H1 (cell line): ENCODE measurements at regions not wholly inside any gene's neighbourhood (a gene's known extent, or its start where the extent isn't known, plus 50 kb on each side); places are given as distances from the start of the nearest gene placed in this dataset.

ENCODE experiments used
- CTCF ChIA-PET: fragments of 300-600 bp; sonication (Branson Sonifier 250); formaldehyde crosslinking; loops from one replicate; lab custom pipeline; 2021; ENCODE audit not compliant: partially characterized antibody; lab: Charles Lee
- POLR2A ChIA-PET: fragments of 300-600 bp; sonication (Branson Sonifier 250); formaldehyde crosslinking; loops from one replicate; lab custom pipeline; 2021; ENCODE audit warnings: inconsistent platforms; ENCODE audit not compliant: partially characterized antibody; lab: Charles Lee
- DNase-seq, 2 experiments: peaks; one replicate each; pipeline versions ENCODE4 v3.0.0 to v3.0.0-alpha.2; 2010 to 2022; ENCODE audit warnings: low spot score in 2 of 2, low read depth in 1 of 2, mixed read lengths in 1 of 2
- FAIRE-seq: peaks from 2 replicates; lab custom pipeline; 2011; peaks lifted over from hg19 to GRCh38; lab: Jason Lieb, UNC
- H2AFZ ChIP-seq: 2 replicates; pipeline ENCODE4 v1.8.1; 2012; ENCODE audit warnings: low read length, inconsistent platforms
- H2AK5ac ChIP-seq: 2 replicates; pipeline ENCODE4 v1.6.1; 2013; ENCODE audit warnings: low read depth, low read length
- H2BK120ac ChIP-seq: replicated peaks from 2 replicates; pipeline ENCODE3; 2013; ENCODE audit warnings: low read depth, low read length, inconsistent platforms
- H2BK12ac ChIP-seq: 2 replicates; pipeline ENCODE4 v1.6.1; 2013; ENCODE audit warnings: low read depth, low read length
- H2BK15ac ChIP-seq: 2 replicates; pipeline ENCODE4 v1.6.1; 2013; ENCODE audit warnings: low read length
- H2BK20ac ChIP-seq: 2 replicates; pipeline ENCODE4 v1.6.1; 2013; ENCODE audit warnings: low read length
- H2BK5ac ChIP-seq: 2 replicates; pipeline ENCODE4 v1.6.1; 2013; ENCODE audit warnings: low read depth, low read length
- H3K14ac ChIP-seq: 2 replicates; pipeline ENCODE4 v1.6.1; 2013; ENCODE audit warnings: inconsistent platforms; ENCODE audit not compliant: insufficient read length
- H3K18ac ChIP-seq: 2 replicates; pipeline ENCODE4 v1.6.1; 2013; ENCODE audit warnings: low read length; ENCODE audit errors: extremely low read depth
- H3K23ac ChIP-seq: 2 replicates; pipeline ENCODE4 v1.6.1; 2013; ENCODE audit warnings: inconsistent platforms; ENCODE audit not compliant: insufficient read length
- H3K23me2 ChIP-seq: 2 replicates; pipeline ENCODE4 v1.6.1; 2013; ENCODE audit warnings: low read depth, low read length
- H3K27ac ChIP-seq: 2 replicates; pipeline ENCODE4 v1.6.1; 2011; ENCODE audit warnings: low read depth, low read length, inconsistent platforms
- H3K27me3 ChIP-seq, 4 experiments: replicated peaks in 1 of 4; 1 replicate in 1 of 4; 2 replicates in 3 of 4; pipeline versions ENCODE4 v1.6.1 to v1.8.1; 2011 to 2013; ENCODE audit warnings: low read length in 3 of 4, mild to moderate bottlenecking in 3 of 4, inconsistent platforms in 2 of 4, mixed read lengths in 2 of 4, moderate library complexity in 1 of 4; ENCODE audit not compliant: control insufficient read depth in 3 of 4, insufficient read depth in 3 of 4; ENCODE audit errors: extremely low read depth in 1 of 4
- H3K36me3 ChIP-seq, 4 experiments: 2 replicates each; pipeline versions ENCODE4 v1.6.1 to v1.8.1; 2011 to 2013; ENCODE audit warnings: mild to moderate bottlenecking in 4 of 4, low read length in 3 of 4, moderate library complexity in 2 of 4, control low read depth in 1 of 4, inconsistent platforms in 1 of 4; ENCODE audit not compliant: insufficient read depth in 4 of 4, control insufficient read depth in 2 of 4
- H3K4ac ChIP-seq: replicated peaks from 2 replicates; pipeline ENCODE3; 2013; ENCODE audit warnings: low read length, low read depth, mixed read lengths, inconsistent platforms; ENCODE audit not compliant: insufficient read length
- H3K4me1 ChIP-seq, 4 experiments: replicated peaks in 1 of 4; 1 replicate in 1 of 4; 2 replicates in 3 of 4; pipeline versions ENCODE4 v1.6.1 to v1.8.1; 2011 to 2013; ENCODE audit warnings: low read length in 3 of 4, inconsistent platforms in 2 of 4, mixed read lengths in 1 of 4; ENCODE audit not compliant: insufficient read depth in 4 of 4, control insufficient read depth in 3 of 4
- H3K4me2 ChIP-seq, 2 experiments: 2 replicates each; pipeline versions ENCODE4 v1.6.1 to v1.8.1; 2011 to 2013; ENCODE audit warnings: low read depth in 2 of 2, low read length in 2 of 2, control low read depth in 1 of 2, inconsistent platforms in 1 of 2, mild to moderate bottlenecking in 1 of 2; ENCODE audit not compliant: insufficient read depth in 1 of 2
- H3K4me3 ChIP-seq, 4 experiments: fragments of 200-600, 300-600 bp in 1 of 4; sonication (generic), shearing (Covaris generic), sonication (Bioruptor Twin) in 1 of 4; 2 replicates each; pipeline versions ENCODE4 v1.5.1 to v1.8.1; 2011 to 2016; ENCODE audit warnings: low read length in 4 of 4, low read depth in 3 of 4, control low read depth in 2 of 4, inconsistent platforms in 2 of 4, mild to moderate bottlenecking in 2 of 4, mixed read lengths in 1 of 4, moderate library complexity in 1 of 4; ENCODE audit not compliant: insufficient read depth in 2 of 4; ENCODE audit errors: extremely low read depth in 1 of 4
- H3K56ac ChIP-seq: replicated peaks from 2 replicates; pipeline ENCODE3; 2013; ENCODE audit warnings: low read depth, mild to moderate bottlenecking, mixed read lengths, low read length, inconsistent platforms; ENCODE audit not compliant: insufficient read length
- H3K79me1 ChIP-seq: 2 replicates; pipeline ENCODE4 v1.6.1; 2013; ENCODE audit warnings: low read depth, low read length, control low read depth
- H3K79me2 ChIP-seq, 2 experiments: 2 replicates each; pipeline versions ENCODE4 v1.6.1 to v1.8.1; 2012 to 2013; ENCODE audit warnings: low read length in 2 of 2, mild to moderate bottlenecking in 2 of 2, inconsistent platforms in 1 of 2; ENCODE audit not compliant: insufficient read depth in 2 of 2, control insufficient read depth in 1 of 2
- H3K9ac ChIP-seq, 4 experiments: replicated peaks in 1 of 4; 1 replicate in 1 of 4; 2 replicates in 3 of 4; pipeline versions ENCODE4 v1.6.1 to v1.8.1; 2011 to 2013; ENCODE audit warnings: low read depth in 3 of 4, low read length in 3 of 4, control low read depth in 2 of 4, mild to moderate bottlenecking in 2 of 4, moderate library complexity in 2 of 4, inconsistent platforms in 1 of 4; ENCODE audit errors: extremely low read depth in 1 of 4
- H3K9me3 ChIP-seq, 2 experiments: 2 replicates each; pipeline versions ENCODE4 v1.6.1 to v1.8.1; 2012 to 2013; ENCODE audit warnings: mild to moderate bottlenecking in 2 of 2, moderate library complexity in 2 of 2, control low read depth in 1 of 2, inconsistent platforms in 1 of 2, low read depth in 1 of 2, low read length in 1 of 2, mixed read lengths in 1 of 2; ENCODE audit not compliant: insufficient read depth in 2 of 2
- H4K20me1 ChIP-seq, 2 experiments: replicated peaks in 1 of 2; 2 replicates each; pipeline versions ENCODE3 to v1.8.1; 2011 to 2013; ENCODE audit warnings: inconsistent platforms in 2 of 2, low read length in 2 of 2, mild to moderate bottlenecking in 1 of 2; ENCODE audit not compliant: insufficient read depth in 2 of 2, control insufficient read depth in 1 of 2
- H4K5ac ChIP-seq: 2 replicates; pipeline ENCODE4 v1.6.1; 2013; ENCODE audit warnings: low read length, low read depth, mixed read lengths, inconsistent platforms; ENCODE audit not compliant: insufficient read length
- H4K8ac ChIP-seq: 2 replicates; pipeline ENCODE4 v1.8.0; 2013; ENCODE audit warnings: mild to moderate bottlenecking, moderate library complexity, low read length, inconsistent platforms; ENCODE audit not compliant: insufficient read depth; ENCODE audit errors: extremely low read depth
- H4K91ac ChIP-seq: replicated peaks from 2 replicates; pipeline ENCODE3; 2013; ENCODE audit warnings: low read length, mixed read lengths, inconsistent platforms; ENCODE audit not compliant: insufficient read length
- CBX8 ChIP-seq: fragments of 300-800, 300-1000 bp; sonication (generic); IDR thresholded peaks from 2 replicates; pipeline ENCODE4 v1.7.1; 2016; ENCODE audit warnings: low read depth, low read length, borderline replicate concordance
- EP300 ChIP-seq, 2 experiments: IDR thresholded peaks; 1 replicate in 1 of 2; 2 replicates in 1 of 2; pipeline ENCODE4 v1.6.1; 2011 to 2012; ENCODE audit warnings: low read depth in 2 of 2, low read length in 2 of 2, mild to moderate bottlenecking in 2 of 2, borderline replicate concordance in 1 of 2, inconsistent platforms in 1 of 2, moderate library complexity in 1 of 2
- EZH2 ChIP-seq: fragments of 200-600 bp; sonication (generic); IDR thresholded peaks from 2 replicates; pipeline ENCODE4 v1.7.1; 2012; ENCODE audit warnings: low read depth, mild to moderate bottlenecking, moderate library complexity, low read length, inconsistent platforms; ENCODE audit not compliant: severe bottlenecking
- FOSL1 ChIP-seq: IDR thresholded peaks from 2 replicates; pipeline ENCODE4 v1.6.1; 2011; ENCODE audit warnings: mild to moderate bottlenecking, low read depth, low read length, moderate library complexity; ENCODE audit not compliant: insufficient read depth
- MAFK ChIP-seq: IDR thresholded peaks from 2 replicates; pipeline ENCODE4 v1.6.1; 2012; ENCODE audit warnings: low read depth, mild to moderate bottlenecking, improper control_type of control experiment, low read length
- RAD21 ChIP-seq, 2 experiments: IDR thresholded peaks in 1 of 2; conservative IDR thresholded peaks in 1 of 2; 2 replicates each; pipeline ENCODE4 v1.6.1; 2011; ENCODE audit warnings: low read depth in 2 of 2, low read length in 2 of 2, improper control_type of control experiment in 1 of 2, inconsistent platforms in 1 of 2, mild to moderate bottlenecking in 1 of 2, moderate library complexity in 1 of 2
- RFX5 ChIP-seq: IDR thresholded peaks from 2 replicates; pipeline ENCODE4 v1.6.1; 2011; ENCODE audit warnings: low read depth, low read length, improper control_type of control experiment, borderline replicate concordance
- RNF2 ChIP-seq: fragments of 200-900, 300-1000 bp; sonication (generic); IDR thresholded peaks from 2 replicates; pipeline ENCODE4 v1.7.1; 2016; ENCODE audit warnings: borderline replicate concordance, low read depth, mild to moderate bottlenecking, antibody characterized with exemption, low read length; ENCODE audit not compliant: poor library complexity, severe bottlenecking; ENCODE audit errors: missing control alignments
- SRF ChIP-seq: IDR thresholded peaks from 2 replicates; pipeline ENCODE4 v1.6.1; 2011; ENCODE audit warnings: mild to moderate bottlenecking, low read depth, low read length, moderate library complexity
- USF2 ChIP-seq: IDR thresholded peaks from 2 replicates; pipeline ENCODE4 v1.6.1; 2011; ENCODE audit warnings: low read length, improper control_type of control experiment
- WGBS, 2 experiments: shearing (Covaris generic) in 1 of 2; methylation state at CpG; one replicate each; pipeline versions ENCODE4 v1.1.6 to v1.1.7; 2013 to 2015; ENCODE audit warnings: low lambda C conversion rate in 2 of 2, mixed read lengths in 2 of 2, inconsistent platforms in 1 of 2, low coverage in 1 of 2, missing lambda C conversion rate in 1 of 2; ENCODE audit not compliant: insufficient replicate concordance in 2 of 2, insufficient coverage in 1 of 2, insufficient read length in 1 of 2; ENCODE audit errors: extremely low coverage in 1 of 2, missing lambda C conversion rate in 1 of 2; 5-methylcytosine and 5-hydroxymethylcytosine counted together
- TF ChIP-seq, protein P1 (sequence below): IDR thresholded peaks from 2 replicates; pipeline ENCODE4 v1.6.1; 2011; ENCODE audit warnings: low read depth, mild to moderate bottlenecking, low read length; ENCODE audit not compliant: insufficient read depth

- Histone ChIP-seq H3K4me2 (no peak overlapping the region), H3K4me3 (no peak overlapping the region), H4K5ac (no peak overlapping the region), H3K4ac (no peak overlapping the region), H2AFZ (0 out of 2 replicates have a peak overlapping the region, but pooled peaks have one; percentile 36), H3K23me2 (no peaks in the 10 kb centered on the region), H2BK15ac (no peak overlapping the region), H3K56ac (no peak overlapping the region), H2BK5ac (no peak overlapping the region), H4K8ac (no peak overlapping the region), H3K14ac (no peak overlapping the region), H2BK20ac (no peak overlapping the region), H3K18ac (no peak overlapping the region; the same call in 1 of the 2 replicates), H3K27ac (no peak overlapping the region), H2BK120ac (no peak overlapping the region), H3K9me3 (no peaks in the 10 kb centered on the region), H3K23ac (no peak overlapping the region), H3K4me1 (peaks cover 0 to 2% (median 0%) of the 10 kb centered on the region in 4 experiments; a peak in 1 of 7 replicates), H3K79me2 (no peaks in the 10 kb centered on the region), H2AK5ac (no peak overlapping the region), H3K79me1 (no peaks in the 10 kb centered on the region), H2BK12ac (peak overlapping the region; percentile 39; the same call in 1 of the 2 replicates), H4K91ac (no peak overlapping the region), H3K9ac (no peak overlapping the region), H3K36me3 (no peaks in the 10 kb centered on the region), H3K27me3 (no peaks in the 10 kb centered on the region), H4K20me1 (no peaks in the 10 kb centered on the region)
- DNase-seq: no peak
- ChIA-PET CTCF (interaction anchor here (1.4 kb wide), 1 partner anchor 424 kb away, joined by 3 read pairs; no protein-coding TSS in a partner anchor), POLR2A (no interaction called here)
- no peak for FAIRE-seq
- WGBS, 2 experiments: 90% methylated on average over 9 of the region's 9 CpGs; no CpG with 5 or more reads in 1 of the 2 experiments
- TF ChIP-seq MAFK: no peak
- TF ChIP-seq FOSL1: no peak
- TF ChIP-seq CBX8: no peak
- TF ChIP-seq EZH2: no peak
- TF ChIP-seq, protein P1, sequence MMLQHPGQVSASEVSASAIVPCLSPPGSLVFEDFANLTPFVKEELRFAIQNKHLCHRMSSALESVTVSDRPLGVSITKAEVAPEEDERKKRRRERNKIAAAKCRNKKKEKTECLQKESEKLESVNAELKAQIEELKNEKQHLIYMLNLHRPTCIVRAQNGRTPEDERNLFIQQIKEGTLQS: no peak
- TF ChIP-seq SRF: no peak
- no peak for TF ChIP-seq RFX5
- TF ChIP-seq USF2: no peak
- TF ChIP-seq RAD21 (IDR thresholded peaks at IDR 0.05 in 1 of 2, conservative IDR thresholded peaks at IDR 0.05 in 1 of 2; ENCODE audit: low read depth in 2 of 2, low read length in 2 of 2): no peak
- no peak for TF ChIP-seq RNF2
- TF ChIP-seq EP300 (IDR thresholded peaks at IDR 0.05; ENCODE audit: borderline replicate concordance in 1 of 2, low read depth in 2 of 2, low read length in 2 of 2): no peak
Measured at GRCh38 chr18:78821396-78821795, 158.2 kb upstream of the SALL3 start.
